ENCODE measurements at regions not wholly inside any gene's neighbourhood (a gene's known extent, or its start where the extent isn't known, plus 50 kb on each side); places are given as distances from the start of the nearest gene placed in this dataset.

- no peak for TF ChIP-seq MAX (IDR thresholded peaks at IDR 0.05; ENCODE audit: low read depth)
- TF ChIP-seq CTCF (IDR thresholded peaks at IDR 0.05): no peak
- no peak for TF ChIP-seq MXI1 (IDR thresholded peaks at IDR 0.05; ENCODE audit: low read depth, low read length)
Observed at GRCh38 chr5:148923023-148923422, 96.6 kb downstream of the ADRB2 start.
